GM18511 (cell line): ENCODE measurements at regions not wholly inside any gene's neighbourhood (a gene's known extent, or its start where the extent isn't known, plus 50 kb on each side); places are given as distances from the start of the nearest gene placed in this dataset.

ENCODE experiments used
- ATAC-seq: cut with Tn5 transposase; IDR thresholded peaks from one replicate; pipeline ENCODE4 v1.9.1; 2021; ENCODE audit warnings: mild to moderate bottlenecking, moderate library complexity; ENCODE audit not compliant: unreplicated experiment

- no peak for ATAC-seq
Observed at GRCh38 chr6:23339268-23339667, 769.9 kb downstream of the HDGFL1 start.

GRCh38 chr6:23340271-23340670, 770.9 kb downstream of the HDGFL1 start:
- ATAC-seq = no peak

GRCh38 chr6:23343610-23344306, 774.4 kb downstream of the HDGFL1 start:
- ATAC-seq = no peak

GRCh38 chr6:23348185-23348584, 777.8 kb upstream of the NRSN1 start:
- ATAC-seq = no peak

- ATAC-seq = no peak
Observed at GRCh38 chr6:23349521-23350147, 776.4 kb upstream of the NRSN1 start.

- ATAC-seq = no peak
Observed at GRCh38 chr6:23350752-23351453, 775.1 kb upstream of the NRSN1 start.

- ATAC-seq = no peak
Observed at GRCh38 chr6:23354004-23354403, 772.0 kb upstream of the NRSN1 start.

GRCh38 chr6:23357185-23357766, 768.7 kb upstream of the NRSN1 start:
- no peak for ATAC-seq

GRCh38 chr6:23365732-23366131, 760.3 kb upstream of the NRSN1 start:
- no peak for ATAC-seq

GRCh38 chr6:23367311-23367710, 758.7 kb upstream of the NRSN1 start:
- no peak for ATAC-seq

- ATAC-seq = no peak
Observed at GRCh38 chr6:23368557-23368956, 757.5 kb upstream of the NRSN1 start.

- ATAC-seq = no peak
Observed at GRCh38 chr6:23370051-23370450, 756.0 kb upstream of the NRSN1 start.

GRCh38 chr6:23371132-23371915, 754.7 kb upstream of the NRSN1 start:
- ATAC-seq = no peak

- ATAC-seq = no peak
Observed at GRCh38 chr6:23377830-23378229, 748.2 kb upstream of the NRSN1 start.

- no peak for ATAC-seq
Observed at GRCh38 chr6:23380465-23380864, 745.5 kb upstream of the NRSN1 start.

GRCh38 chr6:23388086-23388783, 737.8 kb upstream of the NRSN1 start:
- no peak for ATAC-seq

- ATAC-seq = no peak
Observed at GRCh38 chr6:23389386-23389785, 736.6 kb upstream of the NRSN1 start.

- ATAC-seq = no peak
Observed at GRCh38 chr6:23390221-23390620, 735.8 kb upstream of the NRSN1 start.

GRCh38 chr6:23394681-23395080, 731.3 kb upstream of the NRSN1 start:
- ATAC-seq = no peak

- ATAC-seq = no peak
Observed at GRCh38 chr6:23395381-23395780, 730.6 kb upstream of the NRSN1 start.
